Neural progenitor cell (in vitro differentiated cells): ENCODE measurements at regions not wholly inside any gene's neighbourhood (a gene's known extent, or its start where the extent isn't known, plus 50 kb on each side); places are given as distances from the start of the nearest gene placed in this dataset.

Experiments
- EZH2 ChIP-seq: fragments of 200-600 bp; sonication (generic); IDR thresholded peaks from 2 replicates; pipeline ENCODE4 v1.6.1; 2017; ENCODE audit warnings: antibody characterized with exemption, mild to moderate bottlenecking, moderate library complexity
- EZH2phosphoT487 ChIP-seq: fragments of 200-600 bp; sonication (generic); IDR thresholded peaks from 2 replicates; pipeline ENCODE4 v1.6.1; 2017; ENCODE audit warnings: antibody characterized with exemption
- TF ChIP-seq, protein P1 (sequence below): fragments of 200-600 bp; sonication (generic); IDR thresholded peaks from 2 replicates; pipeline ENCODE4 v1.5.1; 2017; ENCODE audit warnings: antibody characterized with exemption, mild to moderate bottlenecking

DNA sequence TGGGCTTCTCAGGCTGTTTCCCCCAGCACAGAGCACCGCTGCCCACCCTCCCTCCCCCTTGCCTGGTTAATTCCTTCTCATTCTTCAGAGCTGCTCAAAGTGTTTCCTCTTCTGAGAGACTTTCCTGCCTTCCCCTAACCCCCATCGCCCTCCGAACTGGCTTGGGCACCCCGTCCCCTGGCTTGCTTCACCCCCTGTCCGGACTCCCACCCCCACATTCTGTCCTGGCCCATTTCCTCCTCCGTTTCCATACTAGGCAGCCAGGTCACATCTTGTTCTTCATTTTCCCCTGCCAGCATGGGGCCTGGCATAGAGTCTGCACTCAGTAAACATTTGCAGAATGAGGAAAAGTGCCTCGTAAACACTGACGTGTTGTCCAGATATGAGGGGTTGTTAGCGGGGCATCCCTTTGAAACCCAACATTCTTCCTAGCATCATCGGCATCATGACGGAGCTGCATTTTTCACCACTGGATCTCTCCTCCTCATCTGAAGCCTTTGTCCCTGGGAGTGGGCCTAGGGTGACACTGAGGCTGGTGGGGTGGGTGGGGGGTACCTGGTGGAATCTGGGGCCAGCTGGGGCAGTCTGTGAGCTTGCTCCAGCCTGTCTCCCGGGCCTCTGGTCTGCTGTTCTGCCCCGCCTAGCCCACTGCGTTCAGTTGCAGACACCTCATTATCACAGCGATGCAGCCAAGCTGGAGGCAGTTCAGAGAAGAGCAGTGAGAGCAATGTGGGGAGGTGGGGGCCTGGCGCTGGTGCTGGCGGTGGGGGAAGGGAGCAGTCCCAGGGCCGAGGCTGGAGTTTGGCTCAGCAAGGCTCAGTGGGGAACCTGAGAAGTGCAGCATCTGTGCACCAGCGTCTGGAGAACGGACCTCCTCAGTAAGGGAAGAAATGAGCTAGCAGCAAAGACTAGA, 149.4 kb upstream of the PJA1 start:
- TF ChIP-seq, protein P1, sequence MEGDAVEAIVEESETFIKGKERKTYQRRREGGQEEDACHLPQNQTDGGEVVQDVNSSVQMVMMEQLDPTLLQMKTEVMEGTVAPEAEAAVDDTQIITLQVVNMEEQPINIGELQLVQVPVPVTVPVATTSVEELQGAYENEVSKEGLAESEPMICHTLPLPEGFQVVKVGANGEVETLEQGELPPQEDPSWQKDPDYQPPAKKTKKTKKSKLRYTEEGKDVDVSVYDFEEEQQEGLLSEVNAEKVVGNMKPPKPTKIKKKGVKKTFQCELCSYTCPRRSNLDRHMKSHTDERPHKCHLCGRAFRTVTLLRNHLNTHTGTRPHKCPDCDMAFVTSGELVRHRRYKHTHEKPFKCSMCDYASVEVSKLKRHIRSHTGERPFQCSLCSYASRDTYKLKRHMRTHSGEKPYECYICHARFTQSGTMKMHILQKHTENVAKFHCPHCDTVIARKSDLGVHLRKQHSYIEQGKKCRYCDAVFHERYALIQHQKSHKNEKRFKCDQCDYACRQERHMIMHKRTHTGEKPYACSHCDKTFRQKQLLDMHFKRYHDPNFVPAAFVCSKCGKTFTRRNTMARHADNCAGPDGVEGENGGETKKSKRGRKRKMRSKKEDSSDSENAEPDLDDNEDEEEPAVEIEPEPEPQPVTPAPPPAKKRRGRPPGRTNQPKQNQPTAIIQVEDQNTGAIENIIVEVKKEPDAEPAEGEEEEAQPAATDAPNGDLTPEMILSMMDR, result no peak
- TF ChIP-seq EZH2phosphoT487 (no peak), EZH2 (no peak)
